Tibial nerve (tissue), 4 donors: ENCODE measurements at regions not wholly inside any gene's neighbourhood (a gene's known extent, or its start where the extent isn't known, plus 50 kb on each side); places are given as distances from the start of the nearest gene placed in this dataset.
"Not testable (repeated sequence)": the region's sequence is repeated elsewhere in the genome, so short reads cannot be mapped to it uniquely, and the experiment has no call there.

ENCODE experiments used
- CTCF ChIP-seq, 5 experiments: fragments of 200-600 bp in 3 of 5; fragments of 450-650 bp in 2 of 5; sonication (generic) in 3 of 5; IDR thresholded peaks; one replicate each; pipeline ENCODE4 v1.5.1; 2016 to 2019; ENCODE audit warnings: antibody characterized with exemption in 5 of 5, mild to moderate bottlenecking in 3 of 5, moderate library complexity in 2 of 5
- EP300 ChIP-seq, 2 donors: sonication (generic); formaldehyde crosslinking; IDR thresholded peaks; one replicate each; pipeline ENCODE4 v1.6.1; 2017; ENCODE audit warnings: antibody characterized with exemption in 2 of 2, mild to moderate bottlenecking in 1 of 2
- POLR2A ChIP-seq, 2 donors: fragments of 450-650 bp; IDR thresholded peaks; one replicate each; pipeline ENCODE4 v1.6.1; 2017; ENCODE audit warnings: antibody characterized with exemption in 2 of 2, mild to moderate bottlenecking in 2 of 2, moderate library complexity in 2 of 2

- TF ChIP-seq CTCF, EP300, POLR2A (IDR thresholded peaks at IDR 0.05): not testable (repeated sequence)
Measured at GRCh38 chr11:4218857-4219256, 124.3 kb downstream of the RRM1 start.
